HCT116 (cell line): ENCODE measurements at regions not wholly inside any gene's neighbourhood (a gene's known extent, or its start where the extent isn't known, plus 50 kb on each side); places are given as distances from the start of the nearest gene placed in this dataset.

Experiments used
- ATAC-seq: fragments of 200-7000 bp; cut with Tn5 transposase; 2 replicates; pipeline ENCODE4 v1.9.1; 2020; ENCODE audit warnings: mild to moderate bottlenecking, moderate library complexity
- BruUV-seq: library from RNA; stranded (reverse); fragments of 400-500 nt; replicated peaks from 2 replicates; lab custom pipeline; 2021; lab: Mats Ljungman, UMichigan
- CTCF ChIA-PET: fragments of 300-600 bp; sonication (Branson Sonifier 250); formaldehyde crosslinking; loops from one replicate; lab custom pipeline; 2021; ENCODE audit warnings: antibody characterized with exemption; lab: Charles Lee
- POLR2A ChIA-PET: fragments of 300-600, 350-600 bp; sonication (Branson Sonifier 250); formaldehyde crosslinking; loops from one replicate; lab custom pipeline; 2021; ENCODE audit warnings: antibody characterized with exemption; lab: Charles Lee
- RAD21 ChIA-PET, 2 experiments: fragments of 300-600 bp; sonication (Branson Sonifier 250); formaldehyde crosslinking; loops; one replicate each; lab custom pipeline; 2023; ENCODE audit warnings: low total read pairs in 2 of 2; ENCODE audit not compliant: uncharacterized antibody in 2 of 2, unreplicated experiment in 2 of 2, low non-redundant PET in 1 of 2; lab: Charles Lee
- DNase-seq: peaks from one replicate; pipeline ENCODE4 v3.0.0-alpha.2; 2010; ENCODE audit warnings: low read depth, low spot score
- H2AFZ ChIP-seq: fragments of 200-600 bp; shearing (Covaris generic), sonication (generic); 2 replicates; pipeline ENCODE4 v1.6.1; 2017; ENCODE audit warnings: low read depth, mixed run types, mixed read lengths, antibody characterized with exemption, low read length; ENCODE audit not compliant: poor library complexity, severe bottlenecking
- H3K27ac ChIP-seq: 2 replicates; pipeline ENCODE4 v1.5.1; 2012; ENCODE audit warnings: low read depth, low read length
- H3K27me3 ChIP-seq: fragments of 200-600 bp; sonication (generic); 2 replicates; pipeline ENCODE4 v1.6.1; 2016; ENCODE audit warnings: mixed run types, low read length, mixed read lengths; ENCODE audit not compliant: insufficient read depth
- H3K36me3 ChIP-seq, 2 experiments: fragments of 200-500 bp in 1 of 2; fragments of 200-600 bp in 1 of 2; sonication (Bioruptor generic) in 1 of 2; sonication (generic) in 1 of 2; 2 replicates each; pipeline versions ENCODE4 v1.5.1 to v1.6.1; 2014 to 2016; ENCODE audit warnings: low read length in 2 of 2, inconsistent platforms in 1 of 2, mixed read lengths in 1 of 2, mixed run types in 1 of 2; ENCODE audit not compliant: insufficient read depth in 2 of 2, control insufficient read depth in 1 of 2
- H3K4me1 ChIP-seq, 2 experiments: fragments of 200-600 bp in 1 of 2; sonication (generic) in 1 of 2; 2 replicates each; pipeline versions ENCODE4 v1.5.1 to v1.6.1; 2012 to 2017; ENCODE audit warnings: low read length in 2 of 2, inconsistent platforms in 1 of 2, mild to moderate bottlenecking in 1 of 2, mixed read lengths in 1 of 2, mixed run types in 1 of 2, moderate library complexity in 1 of 2; ENCODE audit not compliant: insufficient read depth in 2 of 2, control insufficient read depth in 1 of 2
- H3K4me2 ChIP-seq: fragments of 200-600 bp; sonication (generic); 2 replicates; pipeline ENCODE4 v1.6.1; 2017; ENCODE audit warnings: mixed run types, low read length, mixed read lengths
- H3K4me3 ChIP-seq, 2 experiments: fragments of 200-600 bp in 1 of 2; sonication (generic) in 1 of 2; replicated peaks in 1 of 2; 2 replicates each; pipeline ENCODE4 v1.5.1; 2011 to 2016; ENCODE audit warnings: low read length in 2 of 2, control low read depth in 1 of 2, low read depth in 1 of 2, mild to moderate bottlenecking in 1 of 2, mixed read lengths in 1 of 2, mixed run types in 1 of 2
- H3K79me2 ChIP-seq: fragments of 200-600 bp; sonication (generic); 2 replicates; pipeline ENCODE4 v1.6.1; 2017; ENCODE audit warnings: mild to moderate bottlenecking, mixed run types, low read length, moderate library complexity, mixed read lengths; ENCODE audit not compliant: insufficient read depth
- H3K9ac ChIP-seq: fragments of 200-600 bp; sonication (generic); 2 replicates; pipeline ENCODE4 v1.6.1; 2016; ENCODE audit warnings: low read length, mixed read lengths
- H3K9me2 ChIP-seq: fragments of 200-600 bp; sonication (generic), shearing (Covaris generic); 2 replicates; pipeline ENCODE4 v1.6.1; 2017; ENCODE audit warnings: mixed run types, mild to moderate bottlenecking, moderate library complexity; ENCODE audit not compliant: insufficient read depth
- H3K9me3 ChIP-seq, 2 experiments: fragments of 200-500 bp in 1 of 2; fragments of 200-600 bp in 1 of 2; sonication (Bioruptor generic) in 1 of 2; sonication (generic) in 1 of 2; 2 replicates each; pipeline ENCODE4 v1.6.1; 2014 to 2017; ENCODE audit warnings: low read length in 2 of 2, mixed read lengths in 2 of 2, inconsistent platforms in 1 of 2, low read depth in 1 of 2, mild to moderate bottlenecking in 1 of 2, mixed run types in 1 of 2, moderate library complexity in 1 of 2; ENCODE audit not compliant: control insufficient read depth in 1 of 2, insufficient read depth in 1 of 2
- H4K20me1 ChIP-seq: fragments of 200-600 bp; sonication (generic), shearing (Covaris generic); 2 replicates; pipeline ENCODE4 v1.6.1; 2017; ENCODE audit warnings: mixed run types, mild to moderate bottlenecking, moderate library complexity; ENCODE audit not compliant: insufficient read depth
- CEBPB ChIP-seq: IDR thresholded peaks from 2 replicates; pipeline ENCODE4 v1.6.1; 2012; ENCODE audit warnings: low read depth
- ELF1 ChIP-seq: IDR thresholded peaks from 2 replicates; pipeline ENCODE4 v1.6.1; 2012; ENCODE audit warnings: low read depth, borderline replicate concordance
- EZH2phosphoT487 ChIP-seq: fragments of 200-600 bp; IDR thresholded peaks from 2 replicates; pipeline ENCODE4 v1.6.1; 2018; ENCODE audit warnings: antibody characterized with exemption, borderline replicate concordance
- FOSL1 ChIP-seq: IDR thresholded peaks from 2 replicates; pipeline ENCODE4 v1.6.1; 2012; ENCODE audit warnings: low read depth
- JUND ChIP-seq: IDR thresholded peaks from 2 replicates; pipeline ENCODE4 v1.6.1; 2012
- POLR2A ChIP-seq: IDR thresholded peaks from 2 replicates; pipeline ENCODE4 v1.7.0; 2011; ENCODE audit warnings: borderline replicate concordance; ENCODE audit not compliant: insufficient read depth, insufficient read length; ENCODE audit errors: extremely low read depth
- POLR2AphosphoS5 ChIP-seq: IDR thresholded peaks from 2 replicates; pipeline ENCODE4 v1.6.1; 2011; ENCODE audit warnings: mild to moderate bottlenecking, low read depth, low read length, moderate library complexity
- RAD21 ChIP-seq: IDR thresholded peaks from 2 replicates; pipeline ENCODE4 v1.6.1; 2012; ENCODE audit warnings: low read depth, mild to moderate bottlenecking
- SP1 ChIP-seq: IDR thresholded peaks from 2 replicates; pipeline ENCODE4 v1.6.1; 2012; ENCODE audit warnings: low read depth
- TCF7L2 ChIP-seq: IDR thresholded peaks from 2 replicates; pipeline ENCODE4 v1.7.0; 2011; ENCODE audit warnings: borderline replicate concordance, inconsistent platforms; ENCODE audit not compliant: insufficient read depth, insufficient read length; ENCODE audit errors: extremely low read depth
- YY1 ChIP-seq: IDR thresholded peaks from 2 replicates; pipeline ENCODE4 v1.6.1; 2011; ENCODE audit warnings: low read length, low read depth, moderate library complexity, mild to moderate bottlenecking; ENCODE audit not compliant: insufficient replicate concordance; ENCODE audit errors: extremely low read depth
- ZFX ChIP-seq: fragments of 450-650 bp; IDR thresholded peaks from 2 replicates; pipeline ENCODE4 v1.6.1; 2017
- ZNF274 ChIP-seq: fragments of 200-500 bp; sonication (Bioruptor generic); IDR thresholded peaks from 2 replicates; pipeline ENCODE4 v1.6.1; 2014; ENCODE audit warnings: mild to moderate bottlenecking, low read depth, low read length, inconsistent platforms
- intact Hi-C: fragments of 100-400 bp; cut with micrococcal nuclease; formaldehyde crosslinking; loops from 2 replicates; pipeline ENCODE4 v1.10.0; 2022
- TF ChIP-seq, protein P1 (sequence below): IDR thresholded peaks from 2 replicates; pipeline ENCODE4 v1.6.1; 2012
- TF ChIP-seq, protein P2 (sequence below): IDR thresholded peaks from 2 replicates; pipeline ENCODE4 v1.6.1; 2012

DNA sequence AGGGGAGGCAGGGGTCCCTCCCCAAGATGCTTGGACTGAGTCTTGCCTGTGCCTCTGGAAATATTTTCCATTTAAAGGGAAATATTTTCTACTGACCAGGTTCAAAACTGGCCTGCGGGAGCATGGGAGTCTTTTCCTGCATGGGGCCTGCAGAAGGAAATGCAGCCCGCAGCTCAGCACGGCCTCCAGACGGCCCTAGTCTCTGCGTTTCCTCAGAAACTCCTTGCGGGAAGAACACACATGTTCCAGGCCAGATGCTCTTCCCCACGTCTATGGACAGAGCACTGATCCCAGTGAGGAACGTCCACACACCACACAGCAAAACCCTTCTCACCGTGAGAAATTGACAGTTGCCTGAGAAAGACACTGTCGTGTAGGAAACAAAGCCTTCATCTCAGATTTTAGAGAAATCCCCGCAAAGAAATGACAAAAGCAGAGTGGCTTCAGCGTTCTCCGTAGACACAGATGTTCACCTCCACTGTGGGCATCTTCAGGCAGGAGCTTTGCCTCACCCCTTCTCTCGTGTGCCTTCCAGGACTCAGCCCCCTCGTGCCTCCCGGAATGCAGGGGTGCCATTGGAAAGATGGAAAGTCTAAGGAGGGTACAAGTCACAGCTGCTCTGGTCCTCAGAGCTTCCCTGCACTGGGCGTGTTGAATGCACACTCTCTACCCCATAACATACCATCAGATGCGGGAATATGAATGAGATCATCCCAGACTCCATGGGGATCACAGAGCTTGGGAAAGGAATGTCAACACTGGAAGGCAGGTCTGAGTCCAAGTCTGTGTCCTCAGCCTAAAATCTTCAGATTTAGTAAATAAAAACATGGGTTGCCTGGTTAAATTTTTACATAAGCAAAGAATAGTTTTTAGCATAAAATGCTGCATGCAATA is 438.7 kb upstream of the SALL3 start:
- no peaks in the 10 kb centered on the region for H3K9me2 ChIP-seq
- H3K27me3 ChIP-seq, result no peaks in the 10 kb centered on the region
- ChIA-PET RAD21 (no interaction called here), POLR2A (no interaction called here), CTCF (no interaction called here)
- TF ChIP-seq POLR2AphosphoS5 (no peak), ZFX (no peak), FOSL1 (no peak), SP1 (no peak), YY1 (no peak), ZNF274 (no peak), RAD21 (no peak), ELF1 (no peak), TCF7L2 (no peak), CEBPB (no peak), EZH2phosphoT487 (no peak), POLR2A (no peak), JUND (no peak)
- TF ChIP-seq, protein P1, sequence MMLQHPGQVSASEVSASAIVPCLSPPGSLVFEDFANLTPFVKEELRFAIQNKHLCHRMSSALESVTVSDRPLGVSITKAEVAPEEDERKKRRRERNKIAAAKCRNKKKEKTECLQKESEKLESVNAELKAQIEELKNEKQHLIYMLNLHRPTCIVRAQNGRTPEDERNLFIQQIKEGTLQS, result no peak
- TF ChIP-seq, protein P2, sequence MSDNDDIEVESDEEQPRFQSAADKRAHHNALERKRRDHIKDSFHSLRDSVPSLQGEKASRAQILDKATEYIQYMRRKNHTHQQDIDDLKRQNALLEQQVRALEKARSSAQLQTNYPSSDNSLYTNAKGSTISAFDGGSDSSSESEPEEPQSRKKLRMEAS, result no peak
- H3K36me3 ChIP-seq, result no peaks in the 10 kb centered on the region
- no peaks in the 10 kb centered on the region for H3K79me2 ChIP-seq
- H4K20me1 ChIP-seq, result no peaks in the 10 kb centered on the region
- ATAC-seq (no peak), DNase-seq (no peak)
- no peaks in the 10 kb centered on the region; a peak in 2 of 4 replicates for H3K9me3 ChIP-seq
- intact Hi-C loops, result no loop called here
- H3K4me2 ChIP-seq, result no peak overlapping the region
- no peak overlapping the region for H3K27ac ChIP-seq
- no peaks in the 10 kb centered on the region for H3K4me1 ChIP-seq
- H2AFZ ChIP-seq, result no peak overlapping the region
- no TSS peak for BruUV-seq
- H3K9ac ChIP-seq, result no peak overlapping the region
- H3K4me3 ChIP-seq, result no peak overlapping the region
